ENCODE measurements at regions not wholly inside any gene's neighbourhood (a gene's known extent, or its start where the extent isn't known, plus 50 kb on each side); places are given as distances from the start of the nearest gene placed in this dataset.

DNA sequence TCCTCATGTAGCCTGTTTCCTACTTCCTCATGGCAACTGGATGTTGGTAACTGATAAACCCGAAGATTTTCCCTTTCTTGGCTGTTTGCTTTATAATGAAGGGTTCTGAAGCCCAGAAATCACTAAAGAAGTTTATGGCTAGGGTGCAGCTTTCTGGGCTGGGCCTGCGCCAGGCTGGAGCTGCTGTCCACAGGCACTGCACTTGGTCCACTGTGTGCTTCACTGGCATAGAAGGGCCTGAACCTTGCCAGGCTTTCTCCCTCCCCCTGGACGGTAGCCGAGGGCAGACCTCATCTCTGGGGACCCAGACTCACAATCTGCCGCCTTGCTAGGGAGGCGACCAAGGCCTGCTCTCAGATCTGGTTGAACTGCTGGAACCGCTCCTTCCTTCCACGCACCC is 133.3 kb upstream of the SPRED2 start:
- peaks cover 16% of the 10 kb centered on the region; the same call in 1 of the 2 replicates for H3K27me3 ChIP-seq (ENCODE audit: insufficient read depth, low read length)
- H3K9me3 ChIP-seq (ENCODE audit: insufficient read depth, low read depth, low read length) = no peaks in the 10 kb centered on the region
- H3K4me3 ChIP-seq (ENCODE audit: low read length) = no peak overlapping the region
- H3K27ac ChIP-seq (ENCODE audit: low read depth, low read length) = no peak overlapping the region
- peaks cover 4% of the 10 kb centered on the region; the same call in 1 of the 2 replicates for H3K4me1 ChIP-seq (ENCODE audit: insufficient read depth, low read length)
- WGBS = 84% methylated on average over 8 of the region's 8 CpGs
- H3K9ac ChIP-seq (ENCODE audit: low read depth, low read length) = no peak overlapping the region
- H3K36me3 ChIP-seq (ENCODE audit: insufficient read depth, low read length) = no peaks in the 10 kb centered on the region

DNA sequence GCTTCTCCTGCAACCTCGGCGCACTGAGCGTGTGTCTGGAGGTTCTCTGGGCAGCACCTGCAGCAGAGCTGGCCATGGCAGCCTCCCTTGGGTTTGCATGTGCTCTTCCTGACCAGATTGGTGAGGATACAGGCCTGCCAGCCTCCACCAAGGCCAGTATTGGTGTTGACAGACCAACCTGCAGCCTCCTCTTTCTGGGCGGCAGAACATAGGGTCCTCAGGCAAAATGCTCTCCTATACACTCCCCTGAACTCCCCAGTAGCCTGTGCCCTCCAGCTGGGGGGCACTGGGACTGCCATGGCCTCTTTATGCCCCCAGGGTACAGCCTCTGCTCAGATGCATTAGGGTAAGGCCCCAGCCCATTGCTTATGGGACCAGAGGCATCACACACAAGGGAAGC is 131.9 kb upstream of the SPRED2 start:
- no peak overlapping the region for H3K27ac ChIP-seq (ENCODE audit: low read depth, low read length)
- H3K4me3 ChIP-seq (ENCODE audit: low read length) = no peak overlapping the region
- H3K4me1 ChIP-seq (ENCODE audit: insufficient read depth, low read length) = peaks cover 8% of the 10 kb centered on the region
- no peaks in the 10 kb centered on the region for H3K9me3 ChIP-seq (ENCODE audit: insufficient read depth, low read depth, low read length)
- no peak overlapping the region for H3K9ac ChIP-seq (ENCODE audit: low read depth, low read length)
- no peaks in the 10 kb centered on the region for H3K36me3 ChIP-seq (ENCODE audit: insufficient read depth, low read length)
- peaks cover 17% of the 10 kb centered on the region; the same call in 1 of the 2 replicates for H3K27me3 ChIP-seq (ENCODE audit: insufficient read depth, low read length)
- 96% methylated on average over 4 of the region's 4 CpGs for WGBS

DNA sequence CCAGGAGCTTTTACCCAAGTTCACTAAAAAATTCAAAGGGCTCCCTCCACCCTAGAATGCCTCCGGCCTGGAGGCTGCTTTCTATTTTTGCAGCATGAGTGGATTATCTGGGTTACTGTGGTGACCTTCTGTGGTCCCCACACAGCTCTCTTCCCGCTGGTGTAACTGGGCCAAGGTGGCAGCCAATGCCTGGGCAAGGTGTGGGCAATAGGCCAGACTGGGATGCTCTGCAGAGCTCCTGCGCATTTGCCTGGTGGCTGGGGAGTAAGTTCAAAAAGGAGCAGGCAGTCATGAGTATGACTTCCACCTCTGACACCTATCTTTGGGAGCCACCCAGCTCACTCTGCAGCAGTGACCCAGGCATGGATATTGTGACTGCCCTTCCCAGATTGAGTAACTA is 130.5 kb upstream of the SPRED2 start:
- no peaks in the 10 kb centered on the region for H3K36me3 ChIP-seq (ENCODE audit: insufficient read depth, low read length)
- 75% methylated on average over 3 of the region's 3 CpGs for WGBS
- H3K4me1 ChIP-seq (ENCODE audit: insufficient read depth, low read length) = peaks cover 21% of the 10 kb centered on the region
- no peak overlapping the region for H3K9ac ChIP-seq (ENCODE audit: low read depth, low read length)
- H3K4me3 ChIP-seq (ENCODE audit: low read length) = no peak overlapping the region
- peaks cover 21% of the 10 kb centered on the region; the same call in 1 of the 2 replicates for H3K27me3 ChIP-seq (ENCODE audit: insufficient read depth, low read length)
- H3K27ac ChIP-seq (ENCODE audit: low read depth, low read length) = no peak overlapping the region
- no peaks in the 10 kb centered on the region for H3K9me3 ChIP-seq (ENCODE audit: insufficient read depth, low read depth, low read length)

DNA sequence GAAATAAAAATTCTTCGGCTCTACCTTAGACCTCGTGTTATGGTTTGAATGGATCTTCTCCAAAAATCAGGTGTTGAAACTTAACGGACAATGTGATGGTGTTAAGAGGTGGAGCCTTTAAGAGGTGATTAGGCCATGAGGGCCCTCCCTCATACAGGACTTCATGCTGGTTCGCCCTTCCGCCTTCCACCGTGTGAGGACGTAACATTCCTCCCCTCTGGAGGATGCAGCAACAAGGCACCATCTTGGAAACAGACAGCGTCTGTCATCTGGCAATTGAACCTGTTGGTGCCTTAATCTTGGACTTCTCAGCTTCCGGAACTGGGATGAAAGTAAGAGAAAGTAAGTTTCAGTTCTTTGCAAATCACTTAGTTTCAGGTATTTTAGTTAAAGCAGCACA is 126.3 kb upstream of the SPRED2 start:
- Histone ChIP-seq H3K9me3 (ENCODE audit: insufficient read depth, low read depth, low read length) (no peaks in the 10 kb centered on the region), H3K9ac (ENCODE audit: low read depth, low read length) (no peak overlapping the region), H3K4me3 (ENCODE audit: low read length) (peak overlapping the region; percentile 26), H3K4me1 (ENCODE audit: insufficient read depth, low read length) (peaks cover 23% of the 10 kb centered on the region), H3K36me3 (ENCODE audit: insufficient read depth, low read length) (no peaks in the 10 kb centered on the region), H3K27ac (ENCODE audit: low read depth, low read length) (peak overlapping the region; percentile 94), H3K27me3 (ENCODE audit: insufficient read depth, low read length) (peaks cover 41% of the 10 kb centered on the region)
- WGBS = 38% methylated on average over 9 of the region's 9 CpGs

DNA sequence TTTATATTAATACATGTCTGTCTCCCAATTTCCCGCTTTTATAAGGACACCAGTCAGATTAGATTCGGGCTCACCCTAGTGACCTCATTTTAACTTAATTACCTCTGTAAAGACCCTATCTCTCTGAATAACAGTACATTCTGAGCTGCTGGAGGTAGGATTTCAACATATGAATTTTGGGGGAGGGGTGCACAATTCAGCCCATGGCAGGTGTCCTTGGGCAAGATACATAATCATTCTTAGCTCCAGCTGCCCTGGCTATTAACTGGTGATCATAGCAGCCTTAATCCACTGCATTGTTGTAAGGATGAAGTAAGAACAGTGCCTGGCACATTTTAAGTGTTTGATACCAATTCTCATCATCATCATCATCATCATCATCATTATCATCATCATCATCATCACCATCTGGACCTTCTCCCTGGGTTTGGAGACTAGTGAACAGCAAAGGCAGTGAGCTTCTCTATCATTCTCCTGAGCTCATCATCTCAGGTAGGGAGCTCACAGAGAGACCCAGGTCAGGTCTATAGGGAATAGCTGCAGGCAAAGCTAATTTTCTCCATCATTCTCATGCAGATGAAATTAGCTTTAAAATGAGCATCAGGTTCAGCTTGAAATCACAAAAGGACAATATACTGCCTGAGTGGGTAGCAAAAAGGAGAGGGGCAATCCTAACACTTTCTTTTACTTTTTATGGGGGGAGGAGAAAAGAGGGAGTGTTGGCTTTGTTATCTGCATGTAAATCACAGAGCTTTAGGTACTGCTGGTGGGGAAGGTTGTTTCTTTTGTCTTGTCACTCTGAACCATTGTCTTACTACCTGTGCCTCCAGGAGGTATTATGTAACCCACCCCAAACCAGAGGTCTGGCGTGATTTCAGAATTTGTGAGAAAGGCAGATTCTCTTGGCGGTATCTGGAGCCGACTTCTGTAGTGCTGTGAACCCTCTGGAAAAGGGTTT is 125.5 kb upstream of the SPRED2 start:
- no peaks in the 10 kb centered on the region for H3K36me3 ChIP-seq (ENCODE audit: insufficient read depth, low read length)
- peaks cover 40% of the 10 kb centered on the region for H3K27me3 ChIP-seq (ENCODE audit: insufficient read depth, low read length)
- H3K4me1 ChIP-seq (ENCODE audit: insufficient read depth, low read length) = peaks cover 23% of the 10 kb centered on the region
- H3K4me3 ChIP-seq (ENCODE audit: low read length) = peak overlapping the region; percentile 26
- peak overlapping the region; percentile 94 for H3K27ac ChIP-seq (ENCODE audit: low read depth, low read length)
- H3K9me3 ChIP-seq (ENCODE audit: insufficient read depth, low read depth, low read length) = no peaks in the 10 kb centered on the region
- no peak overlapping the region for H3K9ac ChIP-seq (ENCODE audit: low read depth, low read length)
- 38% methylated on average over 5 of the region's 5 CpGs for WGBS

DNA sequence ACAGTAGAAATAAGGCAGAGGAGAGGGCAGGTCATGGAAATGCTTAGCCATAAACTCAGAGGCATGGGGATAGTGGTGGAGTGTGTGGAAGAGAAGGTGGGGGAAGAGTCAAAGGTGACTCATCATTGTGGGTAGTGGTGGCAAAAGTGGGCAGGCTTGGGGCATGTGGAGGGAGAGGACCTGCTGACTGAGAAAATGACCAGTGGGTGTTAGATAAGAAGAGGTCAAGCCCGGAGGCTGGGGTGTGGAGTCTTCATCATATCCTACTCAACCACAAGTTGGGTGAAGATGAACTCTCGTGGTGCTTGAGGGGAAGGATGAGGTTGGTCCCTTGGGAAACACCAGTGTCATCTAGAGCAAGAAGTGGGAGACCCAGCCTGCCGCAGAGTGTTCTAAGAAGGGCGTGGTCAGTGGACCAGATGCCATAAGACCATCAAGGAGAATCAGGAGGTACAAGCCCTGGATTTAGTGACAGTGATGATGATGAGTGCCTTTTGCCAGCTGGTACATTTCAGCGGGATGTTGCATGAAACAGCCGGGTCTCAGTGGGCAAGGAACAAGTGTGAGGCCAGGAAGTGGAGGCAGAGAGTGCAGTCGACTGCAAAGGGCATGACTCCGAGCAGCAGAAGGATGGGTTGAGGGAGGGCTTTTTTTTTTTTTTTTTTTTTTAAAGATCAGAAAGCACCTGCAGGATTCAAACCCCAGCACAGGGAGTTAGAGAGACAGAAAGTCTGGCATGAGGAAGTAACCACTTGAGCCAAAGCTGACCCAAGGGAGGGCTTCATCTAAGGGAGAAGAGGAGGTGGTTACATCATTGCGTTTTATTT is 122.6 kb upstream of the SPRED2 start:
- 90% methylated on average over 8 of the region's 9 CpGs for WGBS
- no peaks in the 10 kb centered on the region for H3K36me3 ChIP-seq (ENCODE audit: insufficient read depth, low read length)
- no peak overlapping the region for H3K27ac ChIP-seq (ENCODE audit: low read depth, low read length)

DNA sequence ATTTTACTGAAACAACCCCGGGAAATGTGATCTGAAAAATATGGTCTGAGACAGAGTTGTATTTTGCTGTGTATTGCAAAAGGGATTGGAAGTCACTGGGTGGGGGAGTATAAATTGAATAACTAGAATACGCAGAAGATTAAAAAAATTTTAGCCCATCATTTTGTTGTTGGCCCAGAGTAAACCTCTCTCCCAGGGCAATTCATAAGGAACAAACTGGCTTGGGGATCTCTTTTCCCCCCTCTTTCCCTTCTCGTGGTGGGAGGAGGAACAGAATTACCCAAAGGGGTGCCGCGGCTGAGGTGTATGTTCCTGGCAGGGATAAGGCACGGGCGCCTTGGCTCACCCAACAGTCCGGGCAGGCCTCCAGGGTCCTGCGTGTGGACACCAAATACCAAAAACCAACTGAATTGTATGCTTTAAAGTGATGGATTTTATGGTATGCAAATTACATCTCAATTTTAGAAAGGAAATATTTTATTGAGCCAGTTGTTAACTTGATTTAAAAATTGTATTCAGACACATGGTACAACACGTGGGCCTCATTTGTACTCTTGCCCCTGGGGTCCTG is 121.2 kb upstream of the SPRED2 start:
- H3K9ac ChIP-seq (ENCODE audit: low read depth, low read length) = no peak overlapping the region
- no peak overlapping the region for H3K27ac ChIP-seq (ENCODE audit: low read depth, low read length)
- no peaks in the 10 kb centered on the region for H3K9me3 ChIP-seq (ENCODE audit: insufficient read depth, low read depth, low read length)
- 64% methylated on average over 9 of the region's 10 CpGs for WGBS
- H3K4me3 ChIP-seq (ENCODE audit: low read length) = no peak overlapping the region
- H3K27me3 ChIP-seq (ENCODE audit: insufficient read depth, low read length) = peaks cover 32% of the 10 kb centered on the region
- H3K36me3 ChIP-seq (ENCODE audit: insufficient read depth, low read length) = no peaks in the 10 kb centered on the region
- H3K4me1 ChIP-seq (ENCODE audit: insufficient read depth, low read length) = peaks cover 12% of the 10 kb centered on the region

More for the DNA sequence above, 122.6 kb upstream of the SPRED2 start:
- Histone ChIP-seq H3K9me3 (ENCODE audit: insufficient read depth, low read depth, low read length) (no peaks in the 10 kb centered on the region), H3K9ac (ENCODE audit: low read depth, low read length) (no peak overlapping the region), H3K27me3 (ENCODE audit: insufficient read depth, low read length) (peaks cover 37% of the 10 kb centered on the region), H3K4me1 (ENCODE audit: insufficient read depth, low read length) (peaks cover 23% of the 10 kb centered on the region), H3K4me3 (ENCODE audit: low read length) (no peak overlapping the region)

DNA sequence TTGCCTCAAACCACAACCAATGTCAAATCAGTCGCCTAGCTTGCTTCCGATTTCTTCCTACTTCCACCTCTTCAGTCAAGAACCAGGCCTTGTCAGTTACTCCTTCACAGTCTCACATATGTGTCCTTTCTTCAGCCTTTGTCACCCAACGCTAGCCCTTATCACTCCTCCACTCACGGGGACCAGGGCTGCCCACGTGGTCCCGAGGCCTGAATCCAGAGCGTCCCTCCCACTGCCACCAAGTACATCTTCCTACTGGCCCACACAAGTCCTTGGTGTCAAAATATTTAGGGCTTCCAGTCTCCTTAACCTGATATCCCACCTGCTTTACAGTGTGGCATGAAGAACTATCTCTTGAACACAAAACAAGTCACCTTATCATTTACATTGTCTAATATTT is 119.1 kb upstream of the SPRED2 start:
- Histone ChIP-seq H3K9me3 (ENCODE audit: insufficient read depth, low read depth, low read length) (no peaks in the 10 kb centered on the region), H3K36me3 (ENCODE audit: insufficient read depth, low read length) (no peaks in the 10 kb centered on the region), H3K9ac (ENCODE audit: low read depth, low read length) (no peak overlapping the region), H3K27me3 (ENCODE audit: insufficient read depth, low read length) (peaks cover 19% of the 10 kb centered on the region), H3K27ac (ENCODE audit: low read depth, low read length) (no peak overlapping the region), H3K4me1 (ENCODE audit: insufficient read depth, low read length) (no peaks in the 10 kb centered on the region), H3K4me3 (ENCODE audit: low read length) (no peak overlapping the region)
- WGBS = 90% methylated on average over 7 of the region's 7 CpGs

DNA sequence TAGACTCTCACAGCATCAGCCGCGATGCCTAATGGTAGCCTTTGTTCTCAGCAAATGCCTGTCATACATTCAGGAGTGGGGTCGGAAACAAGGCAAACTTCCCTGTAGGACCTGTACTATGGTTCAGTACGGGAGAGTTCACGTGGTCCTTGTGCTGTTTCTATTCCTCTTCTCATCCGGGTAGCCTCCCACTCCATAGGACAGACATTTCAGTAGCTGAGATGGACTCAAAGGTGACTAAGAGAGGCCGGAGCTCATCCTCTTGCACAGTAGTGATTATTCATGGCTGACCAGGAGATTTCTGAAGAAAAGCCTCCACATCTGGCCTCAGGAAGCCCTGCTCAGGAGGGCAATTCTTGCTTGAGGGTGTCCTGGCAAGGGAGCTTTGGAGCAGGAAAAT is 117.8 kb upstream of the SPRED2 start:
- no peaks in the 10 kb centered on the region for H3K36me3 ChIP-seq (ENCODE audit: insufficient read depth, low read length)
- peaks cover 7% of the 10 kb centered on the region; the same call in 1 of the 2 replicates for H3K4me1 ChIP-seq (ENCODE audit: insufficient read depth, low read length)
- WGBS = 76% methylated on average over 7 of the region's 7 CpGs
- no peak overlapping the region for H3K4me3 ChIP-seq (ENCODE audit: low read length)
- H3K9me3 ChIP-seq (ENCODE audit: insufficient read depth, low read depth, low read length) = no peaks in the 10 kb centered on the region
- H3K27ac ChIP-seq (ENCODE audit: low read depth, low read length) = no peak overlapping the region
- H3K27me3 ChIP-seq (ENCODE audit: insufficient read depth, low read length) = peaks cover 12% of the 10 kb centered on the region
- H3K9ac ChIP-seq (ENCODE audit: low read depth, low read length) = no peak overlapping the region

DNA sequence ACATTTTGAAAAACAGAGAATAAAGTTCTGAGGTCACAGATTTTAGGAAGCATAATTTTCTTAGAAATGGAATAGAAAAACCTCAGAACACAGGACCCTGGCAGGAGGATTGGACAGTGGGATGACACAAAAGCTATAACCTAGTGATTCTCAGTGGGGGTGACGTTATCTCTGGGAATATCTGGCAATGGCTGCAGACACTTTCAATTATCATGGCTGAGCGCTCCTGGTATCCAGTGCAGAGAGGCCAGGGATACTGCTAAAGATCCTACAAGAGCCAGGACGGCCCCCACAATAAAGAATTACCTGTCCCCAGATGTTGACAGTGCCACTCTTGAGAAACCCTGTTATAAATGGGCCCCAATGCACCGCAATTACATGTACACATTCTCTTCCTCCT is 117.2 kb upstream of the SPRED2 start:
- Histone ChIP-seq H3K36me3 (ENCODE audit: insufficient read depth, low read length) (no peaks in the 10 kb centered on the region), H3K9me3 (ENCODE audit: insufficient read depth, low read depth, low read length) (no peaks in the 10 kb centered on the region), H3K27me3 (ENCODE audit: insufficient read depth, low read length) (peaks cover 6% of the 10 kb centered on the region), H3K4me3 (ENCODE audit: low read length) (no peak overlapping the region), H3K9ac (ENCODE audit: low read depth, low read length) (no peak overlapping the region), H3K4me1 (ENCODE audit: insufficient read depth, low read length) (peaks cover 7% of the 10 kb centered on the region; the same call in 1 of the 2 replicates), H3K27ac (ENCODE audit: low read depth, low read length) (no peak overlapping the region)
- WGBS = 95% methylated on average over 4 of the region's 4 CpGs

DNA sequence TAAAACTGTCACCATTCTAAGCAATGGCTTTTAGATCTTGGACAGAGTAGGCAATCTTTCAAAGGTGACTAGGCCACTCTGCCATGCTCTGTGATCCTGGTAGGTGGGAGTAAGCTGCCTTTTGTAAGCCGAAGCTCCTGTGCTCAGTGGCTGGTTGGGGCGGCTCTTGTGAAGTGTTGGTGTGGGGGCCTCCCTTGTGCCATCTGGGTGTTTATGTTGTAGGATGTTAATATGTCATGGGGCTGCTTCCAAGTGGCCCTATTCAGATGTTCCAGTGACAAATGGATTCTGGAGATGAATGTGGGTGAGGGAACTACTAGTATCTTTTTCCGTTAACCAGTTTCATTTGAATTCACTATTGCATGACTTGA is 116.8 kb upstream of the SPRED2 start:
- Histone ChIP-seq H3K4me3 (ENCODE audit: low read length) (no peak overlapping the region), H3K9ac (ENCODE audit: low read depth, low read length) (no peak overlapping the region), H3K9me3 (ENCODE audit: insufficient read depth, low read depth, low read length) (no peaks in the 10 kb centered on the region), H3K27me3 (ENCODE audit: insufficient read depth, low read length) (peaks cover 3% of the 10 kb centered on the region; the same call in 1 of the 2 replicates), H3K36me3 (ENCODE audit: insufficient read depth, low read length) (no peaks in the 10 kb centered on the region), H3K27ac (ENCODE audit: low read depth, low read length) (no peak overlapping the region), H3K4me1 (ENCODE audit: insufficient read depth, low read length) (peaks cover 7% of the 10 kb centered on the region; the same call in 1 of the 2 replicates)
- WGBS = 92% methylated on average over 2 of the region's 3 CpGs

All from HUES64 (cell line).